HepG2 (cell line): ENCODE measurements at regions not wholly inside any gene's neighbourhood (a gene's known extent, or its start where the extent isn't known, plus 50 kb on each side); places are given as distances from the start of the nearest gene placed in this dataset.

Source experiments
- EZH2 ChIP-seq: conservative IDR thresholded peaks from 2 replicates; pipeline ENCODE4 v1.6.1; 2012; ENCODE audit warnings: mild to moderate bottlenecking, low read depth, low read length, moderate library complexity
- FOXA1 ChIP-seq, 2 experiments: fragments of 450-650 bp in 1 of 2; sonication (generic) in 1 of 2; formaldehyde crosslinking in 1 of 2; IDR thresholded peaks; 2 replicates each; pipeline versions ENCODE4 v1.4.0 to v1.6.1; 2016 to 2020; ENCODE audit warnings: missing genetic modification reagents in 1 of 2
- SMC3 ChIP-seq: IDR thresholded peaks from 2 replicates; pipeline ENCODE4 v1.6.1; 2011; ENCODE audit warnings: low read length, improper control_type of control experiment
- SOX13 ChIP-seq, 3 experiments: fragments of 450-650 bp in 1 of 3; sonication (generic) in 1 of 3; formaldehyde crosslinking in 1 of 3; IDR thresholded peaks in 2 of 3; conservative IDR thresholded peaks in 1 of 3; 2 replicates each; pipeline versions ENCODE4 v1.5.0 to v1.6.1; 2016 to 2020; ENCODE audit warnings: antibody characterized with exemption in 1 of 3, mild to moderate bottlenecking in 1 of 3, missing compliant biosample characterization in 1 of 3, missing genetic modification reagents in 1 of 3, moderate library complexity in 1 of 3
- TAF1 ChIP-seq: sonication (generic); formaldehyde crosslinking; IDR thresholded peaks from 2 replicates; pipeline ENCODE4 v1.4.0; 2020; ENCODE audit warnings: missing genetic modification reagents
- ZFP36 ChIP-seq: fragments of 150-350 bp; IDR thresholded peaks from 2 replicates; pipeline ENCODE4 v1.6.1; 2018; ENCODE audit warnings: borderline replicate concordance, low read length, low read depth; ENCODE audit not compliant: partially characterized antibody
- ZNF644 ChIP-seq: IDR thresholded peaks from 2 replicates; pipeline ENCODE4 v1.6.1; 2016; ENCODE audit warnings: low read depth
- ZNF773 ChIP-seq: sonication (generic); formaldehyde crosslinking; IDR thresholded peaks from 2 replicates; pipeline ENCODE4 v1.4.0; 2020; ENCODE audit warnings: missing genetic modification reagents, borderline replicate concordance
- ZNF790 ChIP-seq: sonication (generic); formaldehyde crosslinking; IDR thresholded peaks from 2 replicates; pipeline ENCODE4 v1.8.0; 2022; ENCODE audit warnings: missing genetic modification reagents, mild to moderate bottlenecking, borderline replicate concordance
- TF ChIP-seq, protein P1 (sequence below): sonication (generic); formaldehyde crosslinking; IDR thresholded peaks from 2 replicates; pipeline ENCODE4 v1.4.0; 2020; ENCODE audit warnings: missing genetic modification reagents
- TF ChIP-seq, protein P2 (sequence below), 2 experiments: sonication (generic) in 1 of 2; formaldehyde crosslinking in 1 of 2; IDR thresholded peaks; 2 replicates each; pipeline versions ENCODE4 v1.4.0 to v1.6.1; 2018 to 2020; ENCODE audit warnings: missing genetic modification reagents in 2 of 2, borderline replicate concordance in 1 of 2, low read depth in 1 of 2, mild to moderate bottlenecking in 1 of 2, missing biosample characterization in 1 of 2
- TF ChIP-seq, protein P3 (sequence below): sonication (generic); formaldehyde crosslinking; IDR thresholded peaks from 2 replicates; pipeline ENCODE4 v1.5.0; 2020; ENCODE audit warnings: mild to moderate bottlenecking, missing genetic modification reagents, moderate library complexity
- TF ChIP-seq, protein P4 (sequence below): IDR thresholded peaks from 2 replicates; pipeline ENCODE4 v1.6.1; 2016
- TF ChIP-seq, protein P5 (sequence below): sonication (generic); formaldehyde crosslinking; IDR thresholded peaks from 2 replicates; pipeline ENCODE4 v1.4.0; 2020; ENCODE audit warnings: missing genetic modification reagents

DNA sequence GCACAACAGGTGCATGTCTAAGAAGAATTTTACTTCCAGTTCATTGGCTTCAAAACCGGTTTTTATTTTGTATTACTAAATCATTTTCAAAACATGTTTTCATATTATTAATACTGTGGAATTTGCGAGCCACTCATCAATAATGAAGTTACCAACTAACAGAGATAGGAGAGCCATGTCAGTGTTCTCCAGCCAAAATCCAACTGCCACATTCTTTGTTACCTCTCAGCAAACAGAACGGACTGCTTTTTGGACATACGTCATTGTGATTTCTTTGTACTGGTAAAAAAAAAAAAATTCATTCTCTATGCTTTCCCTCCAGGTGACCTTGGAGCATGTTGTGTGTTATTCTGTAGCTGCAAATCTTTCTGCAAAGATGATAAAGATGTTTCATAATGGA, 414.2 kb upstream of the MMADHC start:
- no peak for TF ChIP-seq SMC3
- TF ChIP-seq FOXA1 (IDR thresholded peaks at IDR 0.05): no peak
- no peak for TF ChIP-seq FOXA1 (CRISPR knock-in tag; IDR thresholded peaks at IDR 0.05)
- TF ChIP-seq, protein P1, sequence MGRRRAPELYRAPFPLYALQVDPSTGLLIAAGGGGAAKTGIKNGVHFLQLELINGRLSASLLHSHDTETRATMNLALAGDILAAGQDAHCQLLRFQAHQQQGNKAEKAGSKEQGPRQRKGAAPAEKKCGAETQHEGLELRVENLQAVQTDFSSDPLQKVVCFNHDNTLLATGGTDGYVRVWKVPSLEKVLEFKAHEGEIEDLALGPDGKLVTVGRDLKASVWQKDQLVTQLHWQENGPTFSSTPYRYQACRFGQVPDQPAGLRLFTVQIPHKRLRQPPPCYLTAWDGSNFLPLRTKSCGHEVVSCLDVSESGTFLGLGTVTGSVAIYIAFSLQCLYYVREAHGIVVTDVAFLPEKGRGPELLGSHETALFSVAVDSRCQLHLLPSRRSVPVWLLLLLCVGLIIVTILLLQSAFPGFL (CRISPR knock-in tag): no peak
- no peak for TF ChIP-seq ZNF773 (CRISPR knock-in tag)
- TF ChIP-seq, protein P2, sequence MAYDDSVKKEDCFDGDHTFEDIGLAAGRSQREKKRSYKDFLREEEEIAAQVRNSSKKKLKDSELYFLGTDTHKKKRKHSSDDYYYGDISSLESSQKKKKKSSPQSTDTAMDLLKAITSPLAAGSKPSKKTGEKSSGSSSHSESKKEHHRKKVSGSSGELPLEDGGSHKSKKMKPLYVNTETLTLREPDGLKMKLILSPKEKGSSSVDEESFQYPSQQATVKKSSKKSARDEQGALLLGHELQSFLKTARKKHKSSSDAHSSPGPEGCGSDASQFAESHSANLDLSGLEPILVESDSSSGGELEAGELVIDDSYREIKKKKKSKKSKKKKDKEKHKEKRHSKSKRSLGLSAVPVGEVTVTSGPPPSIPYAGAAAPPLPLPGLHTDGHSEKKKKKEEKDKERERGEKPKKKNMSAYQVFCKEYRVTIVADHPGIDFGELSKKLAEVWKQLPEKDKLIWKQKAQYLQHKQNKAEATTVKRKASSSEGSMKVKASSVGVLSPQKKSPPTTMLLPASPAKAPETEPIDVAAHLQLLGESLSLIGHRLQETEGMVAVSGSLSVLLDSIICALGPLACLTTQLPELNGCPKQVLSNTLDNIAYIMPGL (CRISPR knock-in tag; IDR thresholded peaks at IDR 0.05; ENCODE audit: borderline replicate concordance in 1 of 2, low read depth in 1 of 2): no peak
- TF ChIP-seq ZNF644 (CRISPR knock-in tag): no peak
- TF ChIP-seq EZH2: no peak
- TF ChIP-seq TAF1: no peak
- TF ChIP-seq SOX13 (IDR thresholded peaks at IDR 0.05): no peak
- TF ChIP-seq SOX13 (CRISPR knock-in tag; conservative IDR thresholded peaks at IDR 0.05 in 1 of 2, IDR thresholded peaks at IDR 0.05 in 1 of 2): no peak
- TF ChIP-seq, protein P3, sequence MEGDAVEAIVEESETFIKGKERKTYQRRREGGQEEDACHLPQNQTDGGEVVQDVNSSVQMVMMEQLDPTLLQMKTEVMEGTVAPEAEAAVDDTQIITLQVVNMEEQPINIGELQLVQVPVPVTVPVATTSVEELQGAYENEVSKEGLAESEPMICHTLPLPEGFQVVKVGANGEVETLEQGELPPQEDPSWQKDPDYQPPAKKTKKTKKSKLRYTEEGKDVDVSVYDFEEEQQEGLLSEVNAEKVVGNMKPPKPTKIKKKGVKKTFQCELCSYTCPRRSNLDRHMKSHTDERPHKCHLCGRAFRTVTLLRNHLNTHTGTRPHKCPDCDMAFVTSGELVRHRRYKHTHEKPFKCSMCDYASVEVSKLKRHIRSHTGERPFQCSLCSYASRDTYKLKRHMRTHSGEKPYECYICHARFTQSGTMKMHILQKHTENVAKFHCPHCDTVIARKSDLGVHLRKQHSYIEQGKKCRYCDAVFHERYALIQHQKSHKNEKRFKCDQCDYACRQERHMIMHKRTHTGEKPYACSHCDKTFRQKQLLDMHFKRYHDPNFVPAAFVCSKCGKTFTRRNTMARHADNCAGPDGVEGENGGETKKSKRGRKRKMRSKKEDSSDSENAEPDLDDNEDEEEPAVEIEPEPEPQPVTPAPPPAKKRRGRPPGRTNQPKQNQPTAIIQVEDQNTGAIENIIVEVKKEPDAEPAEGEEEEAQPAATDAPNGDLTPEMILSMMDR (CRISPR knock-in tag): no peak
- TF ChIP-seq, protein P4, sequence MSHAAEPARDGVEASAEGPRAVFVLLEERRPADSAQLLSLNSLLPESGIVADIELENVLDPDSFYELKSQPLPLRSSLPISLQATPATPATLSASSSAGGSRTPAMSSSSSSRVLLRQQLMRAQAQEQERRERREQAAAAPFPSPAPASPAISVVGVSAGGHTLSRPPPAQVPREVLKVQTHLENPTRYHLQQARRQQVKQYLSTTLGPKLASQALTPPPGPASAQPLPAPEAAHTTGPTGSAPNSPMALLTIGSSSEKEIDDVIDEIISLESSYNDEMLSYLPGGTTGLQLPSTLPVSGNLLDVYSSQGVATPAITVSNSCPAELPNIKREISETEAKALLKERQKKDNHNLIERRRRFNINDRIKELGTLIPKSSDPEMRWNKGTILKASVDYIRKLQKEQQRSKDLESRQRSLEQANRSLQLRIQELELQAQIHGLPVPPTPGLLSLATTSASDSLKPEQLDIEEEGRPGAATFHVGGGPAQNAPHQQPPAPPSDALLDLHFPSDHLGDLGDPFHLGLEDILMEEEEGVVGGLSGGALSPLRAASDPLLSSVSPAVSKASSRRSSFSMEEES: no peak
- no peak for TF ChIP-seq ZNF790 (CRISPR knock-in tag)
- TF ChIP-seq, protein P5, sequence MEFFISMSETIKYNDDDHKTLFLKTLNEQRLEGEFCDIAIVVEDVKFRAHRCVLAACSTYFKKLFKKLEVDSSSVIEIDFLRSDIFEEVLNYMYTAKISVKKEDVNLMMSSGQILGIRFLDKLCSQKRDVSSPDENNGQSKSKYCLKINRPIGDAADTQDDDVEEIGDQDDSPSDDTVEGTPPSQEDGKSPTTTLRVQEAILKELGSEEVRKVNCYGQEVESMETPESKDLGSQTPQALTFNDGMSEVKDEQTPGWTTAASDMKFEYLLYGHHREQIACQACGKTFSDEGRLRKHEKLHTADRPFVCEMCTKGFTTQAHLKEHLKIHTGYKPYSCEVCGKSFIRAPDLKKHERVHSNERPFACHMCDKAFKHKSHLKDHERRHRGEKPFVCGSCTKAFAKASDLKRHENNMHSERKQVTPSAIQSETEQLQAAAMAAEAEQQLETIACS: no peak
- TF ChIP-seq ZFP36: no peak
